Muscle of back (tissue), 3 donors: ENCODE measurements at regions not wholly inside any gene's neighbourhood (a gene's known extent, or its start where the extent isn't known, plus 50 kb on each side); places are given as distances from the start of the nearest gene placed in this dataset.
A peak's percentile ranks its signal among the peaks of the same experiment; 100 is the strongest.

Experiments used
- DNase-seq, 3 donors: peaks; one replicate each; pipeline versions ENCODE4 v3.0.0 to v3.0.0-alpha.2; 2013

GRCh38 chr10:62453274-62453673 lies 79.1 kb downstream of the ZNF365 start:
- DNase-seq, result no peak

GRCh38 chr10:62454687-62455397 lies 80.7 kb downstream of the ZNF365 start:
- peak in 1 of 3 donors; percentile 23 for DNase-seq

GRCh38 chr10:62456611-62457101 lies 82.5 kb downstream of the ZNF365 start:
- peak in 2 of 3 donors; percentile 26 to 28 for DNase-seq

- no peak for DNase-seq
Measured at GRCh38 chr10:62457196-62457595, 83.0 kb downstream of the ZNF365 start.

- no peak for DNase-seq
Measured at GRCh38 chr10:62457598-62457997, 83.4 kb downstream of the ZNF365 start.

GRCh38 chr10:62459072-62459471 lies 84.9 kb downstream of the ZNF365 start:
- peak; percentile 61 to 80 (median 61) for DNase-seq

- DNase-seq, result no peak
Measured at GRCh38 chr10:62459500-62459899, 85.3 kb downstream of the ZNF365 start.

- DNase-seq, result no peak
Measured at GRCh38 chr10:62460393-62460792, 86.2 kb downstream of the ZNF365 start.

GRCh38 chr10:62461120-62461519 lies 87.0 kb downstream of the ZNF365 start:
- DNase-seq, result no peak

GRCh38 chr10:62462461-62462860 lies 88.3 kb downstream of the ZNF365 start:
- DNase-seq, result no peak

GRCh38 chr10:62463364-62463763 lies 89.2 kb downstream of the ZNF365 start:
- DNase-seq, result no peak

- no peak for DNase-seq
Measured at GRCh38 chr10:62464308-62464707, 90.1 kb downstream of the ZNF365 start.

- DNase-seq, result no peak
Measured at GRCh38 chr10:62466590-62466989, 92.4 kb downstream of the ZNF365 start.

- DNase-seq, result no peak
Measured at GRCh38 chr10:62467527-62467926, 93.4 kb downstream of the ZNF365 start.

GRCh38 chr10:62471711-62472110 lies 97.5 kb downstream of the ZNF365 start:
- peak in 1 of 3 donors; percentile 17 for DNase-seq

GRCh38 chr10:62473241-62473640 lies 99.1 kb downstream of the ZNF365 start:
- DNase-seq, result no peak

- no peak for DNase-seq
Measured at GRCh38 chr10:62475551-62475950, 101.4 kb downstream of the ZNF365 start.

- DNase-seq, result no peak
Measured at GRCh38 chr10:62479523-62479922, 105.4 kb downstream of the ZNF365 start.

- no peak for DNase-seq
Measured at GRCh38 chr10:62480196-62480595, 106.0 kb downstream of the ZNF365 start.

- DNase-seq, result no peak
Measured at GRCh38 chr10:62482581-62482980, 108.4 kb downstream of the ZNF365 start.

- DNase-seq, result no peak
Measured at GRCh38 chr10:62491597-62491996, 117.4 kb downstream of the ZNF365 start.

- peak in 1 of 3 donors; percentile 19 for DNase-seq
Measured at GRCh38 chr10:62492012-62492869, 118.1 kb downstream of the ZNF365 start.

GRCh38 chr10:62492870-62493180 lies 118.7 kb downstream of the ZNF365 start:
- DNase-seq, result no peak
